Ishikawa (cell line): ENCODE measurements at regions not wholly inside any gene's neighbourhood (a gene's known extent, or its start where the extent isn't known, plus 50 kb on each side); places are given as distances from the start of the nearest gene placed in this dataset.

Source experiments
- CEBPB ChIP-seq: IDR thresholded peaks from 2 replicates; pipeline ENCODE4 v1.6.1; 2012
- CREB1 ChIP-seq: IDR thresholded peaks from 2 replicates; pipeline ENCODE4 v1.6.1; 2012; ENCODE audit warnings: low read depth
- EGR1 ChIP-seq: IDR thresholded peaks from 2 replicates; pipeline ENCODE4 v1.6.1; 2012
- EP300 ChIP-seq: IDR thresholded peaks from 2 replicates; pipeline ENCODE4 v1.6.1; 2012; ENCODE audit warnings: borderline replicate concordance
- FOXM1 ChIP-seq: IDR thresholded peaks from 2 replicates; pipeline ENCODE4 v1.6.1; 2012; ENCODE audit warnings: low read depth, borderline replicate concordance
- NFIC ChIP-seq: IDR thresholded peaks from 2 replicates; pipeline ENCODE4 v1.6.1; 2012
- RAD21 ChIP-seq: IDR thresholded peaks from 2 replicates; pipeline ENCODE4 v1.6.1; 2012; ENCODE audit warnings: low read depth
- TAF1 ChIP-seq: IDR thresholded peaks from 2 replicates; pipeline ENCODE4 v1.6.1; 2012; ENCODE audit warnings: low read depth, mild to moderate bottlenecking
- TCF12 ChIP-seq: IDR thresholded peaks from 2 replicates; pipeline ENCODE4 v1.6.1; 2012; ENCODE audit warnings: low read depth
- TEAD4 ChIP-seq: IDR thresholded peaks from 2 replicates; pipeline ENCODE4 v1.6.1; 2012
- YY1 ChIP-seq: IDR thresholded peaks from 2 replicates; pipeline ENCODE4 v1.6.1; 2012; ENCODE audit warnings: low read depth
- ZBTB7A ChIP-seq: IDR thresholded peaks from 2 replicates; pipeline ENCODE4 v1.6.1; 2012; ENCODE audit warnings: low read depth
- TF ChIP-seq, protein P1 (sequence below): IDR thresholded peaks from 2 replicates; pipeline ENCODE4 v1.6.1; 2012
- TF ChIP-seq, protein P2 (sequence below): IDR thresholded peaks from 2 replicates; pipeline ENCODE4 v1.6.1; 2012; ENCODE audit warnings: low read depth, mild to moderate bottlenecking
- TF ChIP-seq, protein P3 (sequence below): IDR thresholded peaks from 2 replicates; pipeline ENCODE4 v1.6.1; 2012

DNA sequence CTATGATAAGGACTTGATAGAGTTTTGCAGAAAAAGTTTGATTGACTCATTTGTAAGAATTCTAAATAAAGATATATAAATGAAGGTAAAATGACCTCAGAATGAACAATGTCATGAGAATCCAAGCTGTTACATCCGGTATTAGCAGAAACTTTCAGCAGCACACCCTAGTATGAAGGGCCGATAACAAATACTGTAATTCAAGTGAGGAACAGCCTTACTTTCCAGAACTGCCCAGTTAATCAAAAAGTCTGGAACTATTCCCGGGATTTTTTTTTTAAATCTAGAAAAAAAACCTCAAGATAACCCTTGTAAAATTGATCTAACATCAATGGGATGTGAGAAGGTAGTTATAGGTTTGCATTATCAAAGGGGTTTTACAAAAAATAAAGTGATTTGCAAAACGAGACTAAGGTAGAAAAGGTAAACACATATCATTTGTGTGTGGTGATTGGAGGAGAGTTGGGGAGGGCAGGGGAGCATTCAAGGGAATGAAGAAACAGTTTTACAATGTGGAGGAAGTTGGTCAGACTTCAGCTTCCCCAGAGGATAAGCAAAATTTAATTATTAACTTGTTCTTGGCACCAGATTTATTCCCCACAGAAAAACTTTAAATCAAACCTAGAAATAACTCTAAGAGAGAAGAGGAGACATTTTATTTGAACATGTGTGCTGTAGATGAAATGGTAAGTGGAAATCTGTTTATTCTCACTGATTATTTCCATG is 75.9 kb upstream of the VCAM1 start:
- TF ChIP-seq TEAD4: no peak
- no peak for TF ChIP-seq CEBPB
- no peak for TF ChIP-seq NFIC
- TF ChIP-seq ZBTB7A: no peak
- TF ChIP-seq, protein P1, sequence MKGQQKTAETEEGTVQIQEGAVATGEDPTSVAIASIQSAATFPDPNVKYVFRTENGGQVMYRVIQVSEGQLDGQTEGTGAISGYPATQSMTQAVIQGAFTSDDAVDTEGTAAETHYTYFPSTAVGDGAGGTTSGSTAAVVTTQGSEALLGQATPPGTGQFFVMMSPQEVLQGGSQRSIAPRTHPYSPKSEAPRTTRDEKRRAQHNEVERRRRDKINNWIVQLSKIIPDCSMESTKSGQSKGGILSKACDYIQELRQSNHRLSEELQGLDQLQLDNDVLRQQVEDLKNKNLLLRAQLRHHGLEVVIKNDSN: no peak
- TF ChIP-seq, protein P2, sequence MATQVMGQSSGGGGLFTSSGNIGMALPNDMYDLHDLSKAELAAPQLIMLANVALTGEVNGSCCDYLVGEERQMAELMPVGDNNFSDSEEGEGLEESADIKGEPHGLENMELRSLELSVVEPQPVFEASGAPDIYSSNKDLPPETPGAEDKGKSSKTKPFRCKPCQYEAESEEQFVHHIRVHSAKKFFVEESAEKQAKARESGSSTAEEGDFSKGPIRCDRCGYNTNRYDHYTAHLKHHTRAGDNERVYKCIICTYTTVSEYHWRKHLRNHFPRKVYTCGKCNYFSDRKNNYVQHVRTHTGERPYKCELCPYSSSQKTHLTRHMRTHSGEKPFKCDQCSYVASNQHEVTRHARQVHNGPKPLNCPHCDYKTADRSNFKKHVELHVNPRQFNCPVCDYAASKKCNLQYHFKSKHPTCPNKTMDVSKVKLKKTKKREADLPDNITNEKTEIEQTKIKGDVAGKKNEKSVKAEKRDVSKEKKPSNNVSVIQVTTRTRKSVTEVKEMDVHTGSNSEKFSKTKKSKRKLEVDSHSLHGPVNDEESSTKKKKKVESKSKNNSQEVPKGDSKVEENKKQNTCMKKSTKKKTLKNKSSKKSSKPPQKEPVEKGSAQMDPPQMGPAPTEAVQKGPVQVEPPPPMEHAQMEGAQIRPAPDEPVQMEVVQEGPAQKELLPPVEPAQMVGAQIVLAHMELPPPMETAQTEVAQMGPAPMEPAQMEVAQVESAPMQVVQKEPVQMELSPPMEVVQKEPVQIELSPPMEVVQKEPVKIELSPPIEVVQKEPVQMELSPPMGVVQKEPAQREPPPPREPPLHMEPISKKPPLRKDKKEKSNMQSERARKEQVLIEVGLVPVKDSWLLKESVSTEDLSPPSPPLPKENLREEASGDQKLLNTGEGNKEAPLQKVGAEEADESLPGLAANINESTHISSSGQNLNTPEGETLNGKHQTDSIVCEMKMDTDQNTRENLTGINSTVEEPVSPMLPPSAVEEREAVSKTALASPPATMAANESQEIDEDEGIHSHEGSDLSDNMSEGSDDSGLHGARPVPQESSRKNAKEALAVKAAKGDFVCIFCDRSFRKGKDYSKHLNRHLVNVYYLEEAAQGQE: no peak
- no peak for TF ChIP-seq EP300
- TF ChIP-seq RAD21: no peak
- TF ChIP-seq, protein P3, sequence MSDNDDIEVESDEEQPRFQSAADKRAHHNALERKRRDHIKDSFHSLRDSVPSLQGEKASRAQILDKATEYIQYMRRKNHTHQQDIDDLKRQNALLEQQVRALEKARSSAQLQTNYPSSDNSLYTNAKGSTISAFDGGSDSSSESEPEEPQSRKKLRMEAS: no peak
- no peak for TF ChIP-seq YY1
- no peak for TF ChIP-seq CREB1
- TF ChIP-seq FOXM1: no peak
- no peak for TF ChIP-seq EGR1
- TF ChIP-seq TAF1: no peak
- TF ChIP-seq TCF12: no peak

DNA sequence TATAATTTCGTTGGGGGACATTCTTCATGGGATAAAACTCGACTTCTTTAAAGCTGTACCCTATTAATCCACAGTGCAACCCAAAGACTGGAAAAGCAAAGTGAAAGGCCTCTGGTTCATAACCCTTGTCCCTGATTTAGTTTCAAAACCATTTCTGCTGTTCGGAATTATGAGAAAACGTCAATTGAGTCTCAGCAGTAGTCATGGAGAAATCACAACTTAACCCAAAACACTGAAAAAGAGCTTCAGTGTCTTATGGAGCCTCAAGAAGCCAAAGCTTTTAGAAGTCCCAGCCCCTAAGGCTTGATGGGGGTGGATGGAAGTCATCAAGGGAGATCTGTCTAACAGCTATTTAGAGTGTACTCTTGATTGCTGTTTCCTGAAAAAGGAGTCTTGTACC is 73.5 kb upstream of the VCAM1 start:
- TF ChIP-seq FOXM1: no peak
- no peak for TF ChIP-seq TEAD4
- no peak for TF ChIP-seq TAF1

DNA sequence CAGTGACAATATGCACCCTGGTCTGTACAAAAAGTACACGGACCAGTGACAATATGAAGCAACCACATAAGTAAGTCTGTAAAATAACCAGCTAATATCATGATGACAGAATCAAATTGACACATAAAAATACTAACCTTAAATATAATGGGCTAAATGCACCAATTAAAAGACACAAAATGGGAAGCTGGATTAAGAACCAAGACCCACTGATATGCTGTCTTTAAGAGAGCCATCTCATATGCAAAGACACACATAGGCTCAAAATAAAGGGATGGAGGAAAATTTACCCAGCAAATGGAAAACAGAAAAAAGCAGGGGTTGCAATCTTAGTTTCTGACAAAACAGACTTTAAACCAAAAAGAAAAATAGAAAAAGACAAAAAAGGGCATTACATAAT is 70.4 kb upstream of the VCAM1 start:
- no peak for TF ChIP-seq TAF1

DNA sequence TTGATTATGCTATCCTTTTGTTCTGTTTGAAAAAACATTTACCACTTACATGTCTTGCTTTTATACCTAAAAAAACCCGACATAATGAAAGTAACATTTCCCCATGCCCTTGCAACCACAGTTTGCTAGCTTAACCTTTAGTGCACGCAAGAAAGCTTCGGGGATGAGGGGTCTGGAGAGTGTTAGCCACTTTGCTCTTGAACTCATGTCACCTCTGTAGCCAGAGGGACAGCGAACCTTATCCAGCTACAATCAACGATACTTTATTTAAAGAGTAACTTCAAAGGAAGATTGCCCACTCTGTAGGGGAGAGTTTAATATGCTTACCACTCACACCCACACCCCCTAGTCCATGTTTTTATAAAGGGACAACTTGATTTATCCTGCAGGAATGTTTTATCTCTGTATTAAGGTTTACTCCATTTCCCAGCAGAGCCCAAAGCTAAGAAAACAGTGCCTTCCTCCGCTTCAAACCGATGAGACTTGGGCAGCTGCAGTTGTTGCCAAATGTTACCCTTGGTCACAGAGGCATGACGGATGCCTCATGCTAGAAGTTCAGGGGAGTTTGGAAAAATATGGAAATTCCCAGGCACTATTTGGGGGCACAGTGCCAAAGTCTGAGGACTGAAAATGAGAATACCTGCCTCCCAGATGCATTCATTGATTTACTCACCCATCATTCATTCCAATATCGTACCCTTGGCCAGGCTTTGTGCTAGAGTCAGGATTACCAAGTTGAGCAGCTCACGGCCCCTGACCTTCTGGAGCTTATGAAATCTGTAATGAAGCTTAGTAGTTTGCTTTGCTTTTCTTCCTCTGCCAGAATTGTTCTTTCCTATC is 61.4 kb upstream of the VCAM1 start:
- TF ChIP-seq EP300 (no peak), EGR1 (no peak)

DNA sequence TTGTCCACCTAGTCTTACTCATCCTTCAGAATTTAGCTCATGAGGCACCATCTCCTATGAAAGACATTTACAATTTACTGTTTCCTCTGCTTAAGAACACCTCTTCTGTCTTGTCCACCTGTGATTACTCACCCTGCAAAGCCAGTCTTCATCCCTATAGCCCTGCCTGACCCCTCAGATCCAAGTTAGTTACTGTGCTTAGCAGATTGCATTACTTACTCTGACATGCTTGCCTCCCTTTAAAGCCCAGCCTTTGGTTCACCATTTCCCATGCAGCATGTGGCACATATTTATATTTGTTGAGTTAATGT is 60.9 kb upstream of the VCAM1 start:
- TF ChIP-seq NFIC (no peak), EGR1 (no peak), CEBPB (no peak), EP300 (no peak), RAD21 (no peak), CREB1 (no peak), FOXM1 (no peak), YY1 (no peak), TAF1 (no peak), ZBTB7A (no peak), TEAD4 (no peak), TCF12 (no peak)
- TF ChIP-seq, protein P3: no peak
- TF ChIP-seq, protein P1: no peak
- TF ChIP-seq, protein P2: no peak

DNA sequence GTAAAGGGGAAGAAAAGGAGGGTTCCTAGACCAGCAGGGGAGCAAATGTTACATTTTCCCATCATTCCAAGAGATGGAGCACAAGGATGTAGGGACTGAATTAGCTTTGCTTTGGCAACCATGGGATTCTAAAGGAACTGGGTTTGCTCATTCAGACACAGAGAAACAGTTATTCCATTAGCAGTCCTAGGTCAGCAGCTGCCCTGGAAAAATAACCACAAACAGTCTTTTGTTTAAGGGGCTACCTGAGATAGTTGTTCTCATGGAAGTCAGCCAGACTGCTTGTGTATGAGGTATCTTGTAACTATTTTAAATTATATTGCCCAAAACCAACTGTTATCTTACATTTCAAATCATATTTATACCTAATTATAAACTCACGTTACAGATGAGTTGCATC is 58.4 kb upstream of the VCAM1 start:
- TF ChIP-seq NFIC: no peak
- no peak for TF ChIP-seq TAF1
- TF ChIP-seq CEBPB: no peak
- TF ChIP-seq YY1: no peak
- TF ChIP-seq TEAD4: no peak
- no peak for TF ChIP-seq RAD21
- TF ChIP-seq CREB1: no peak
- TF ChIP-seq, protein P1: no peak
- TF ChIP-seq ZBTB7A: no peak
- TF ChIP-seq, protein P3: no peak
- TF ChIP-seq TCF12: no peak
- no peak for TF ChIP-seq FOXM1
- TF ChIP-seq EP300: no peak
- TF ChIP-seq EGR1: no peak
